Activated CD8-positive, alpha-beta T cell treated with anti-CD3 and anti-CD28 coated beads, Interleukin-2, amount 10 ng/mL, durations not matched to agents 7 days and 5 days (primary cell): ENCODE measurements at regions not wholly inside any gene's neighbourhood (a gene's known extent, or its start where the extent isn't known, plus 50 kb on each side); places are given as distances from the start of the nearest gene placed in this dataset.

Experiments used
- ATAC-seq: fragments of 150-1000 bp; cut with Tn5 transposase; one replicate; pipeline ENCODE4 v1.10.0; 2021; ENCODE audit warnings: moderate library complexity
- CTCF ChIA-PET: fragments of 350-600 bp; sonication (Branson Sonifier 250); formaldehyde crosslinking; loops from one replicate; lab custom pipeline; 2021; ENCODE audit warnings: antibody characterized with exemption; lab: Charles Lee
- POLR2A ChIA-PET: fragments of 350-600 bp; sonication (Branson Sonifier 250); formaldehyde crosslinking; loops from one replicate; lab custom pipeline; 2021; ENCODE audit warnings: antibody characterized with exemption; lab: Charles Lee
- DNase-seq: peaks from one replicate; pipeline ENCODE4 v3.0.0-alpha.2; 2020
- H3K27ac Mint-ChIP-seq: one replicate; pipeline ENCODE4 v1.8.0; 2021; ENCODE audit warnings: mild to moderate bottlenecking, mixed read lengths
- H3K27me3 Mint-ChIP-seq: one replicate; pipeline ENCODE4 v1.8.0; 2021; ENCODE audit warnings: low read depth, mixed read lengths
- H3K36me3 Mint-ChIP-seq: one replicate; pipeline ENCODE4 v1.8.0; 2021; ENCODE audit warnings: low read depth, mixed read lengths
- H3K4me1 Mint-ChIP-seq: one replicate; pipeline ENCODE4 v1.8.0; 2021; ENCODE audit warnings: low read depth, mixed read lengths
- H3K4me3 Mint-ChIP-seq: one replicate; pipeline ENCODE4 v1.8.0; 2021; ENCODE audit warnings: mild to moderate bottlenecking, mixed read lengths
- H3K9me3 Mint-ChIP-seq: one replicate; pipeline ENCODE4 v1.8.0; 2022; ENCODE audit warnings: mixed read lengths; ENCODE audit not compliant: insufficient read depth

DNA sequence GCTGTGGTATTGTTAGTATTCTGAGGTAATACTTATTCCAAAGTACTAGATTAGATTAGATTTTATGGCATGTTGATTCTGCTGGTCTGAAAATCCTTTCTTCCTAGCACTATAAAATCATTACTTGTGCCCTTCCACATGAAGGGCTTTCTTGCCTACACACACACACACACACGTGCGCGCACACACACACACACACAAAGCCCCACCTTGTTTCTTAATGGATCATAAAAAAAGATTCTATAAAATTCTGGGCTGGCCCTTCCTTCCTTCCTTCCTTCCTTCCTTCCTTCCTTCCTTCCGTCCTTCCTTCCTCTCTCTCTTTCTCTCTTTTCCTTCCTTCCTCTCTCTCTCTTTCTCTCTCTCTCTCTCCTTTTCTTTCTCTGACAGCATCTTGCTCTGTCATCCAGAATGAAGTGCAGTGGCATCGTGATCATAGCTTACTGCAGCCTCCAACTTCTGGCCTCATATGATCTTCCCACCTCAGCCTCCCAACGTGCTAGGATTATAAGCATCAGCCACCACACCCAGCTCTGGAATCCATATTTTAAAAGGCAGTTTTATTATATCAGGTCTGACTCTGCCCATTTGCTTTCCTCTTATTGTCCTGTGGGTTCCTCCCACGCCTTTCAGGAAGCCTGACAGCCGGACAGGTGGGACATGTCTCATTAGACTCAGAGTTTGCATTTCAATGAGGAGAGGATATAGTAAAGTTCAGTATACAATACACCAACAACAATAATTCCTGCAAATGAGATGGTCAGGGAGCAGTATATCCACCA is 321.1 kb downstream of the PIK3C3 start:
- ATAC-seq (no peak), DNase-seq (no peak)
- no peak overlapping the region for H3K27ac Mint-ChIP-seq
- no peak overlapping the region for H3K4me3 Mint-ChIP-seq
- H3K36me3 Mint-ChIP-seq, result no peaks in the 10 kb centered on the region
- H3K4me1 Mint-ChIP-seq, result no peaks in the 10 kb centered on the region
- POLR2A ChIA-PET, result interaction anchor here (0.7 kb wide), 1 partner anchor 1360 kb away, joined by 3 read pairs; no protein-coding TSS in a partner anchor
- no peaks in the 10 kb centered on the region for H3K9me3 Mint-ChIP-seq
- H3K27me3 Mint-ChIP-seq, result peaks cover 1% of the 10 kb centered on the region
- CTCF ChIA-PET, result interaction anchor here (5.8 kb wide), 1 partner anchor 162 kb away, joined by 24 read pairs; no protein-coding TSS in a partner anchor

DNA sequence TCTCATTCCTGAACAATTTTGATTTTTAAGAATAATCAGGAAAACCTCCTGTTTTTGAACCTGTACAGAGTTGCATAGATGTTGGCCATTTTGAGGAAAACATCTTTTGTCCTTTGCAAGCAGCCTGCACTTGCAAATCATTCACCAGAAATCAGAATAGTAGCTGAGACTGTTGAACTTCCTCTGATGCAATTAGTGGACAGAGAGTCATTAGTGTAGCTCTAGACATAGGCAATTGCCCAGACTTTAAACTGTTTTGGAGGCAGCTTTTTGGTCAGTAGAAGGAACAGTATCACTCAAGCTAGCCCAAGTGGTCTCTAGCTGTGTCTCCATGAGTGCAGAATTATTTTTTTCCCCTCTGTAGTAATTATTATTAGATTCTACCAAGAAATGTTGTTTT is 326.1 kb downstream of the PIK3C3 start:
- Mint-ChIP-seq H3K4me1 (no peaks in the 10 kb centered on the region), H3K27ac (no peak overlapping the region), H3K36me3 (no peaks in the 10 kb centered on the region), H3K4me3 (no peak overlapping the region), H3K27me3 (peaks cover 2% of the 10 kb centered on the region), H3K9me3 (no peaks in the 10 kb centered on the region)
- ATAC-seq, result no peak
- DNase-seq, result no peak
- CTCF ChIA-PET, result interaction anchor here (1.2 to 1.4 kb wide), 2 partner anchors 18 to 167 kb away, joined by 3 to 7 read pairs; no protein-coding TSS in a partner anchor
- POLR2A ChIA-PET, result no interaction called here

DNA sequence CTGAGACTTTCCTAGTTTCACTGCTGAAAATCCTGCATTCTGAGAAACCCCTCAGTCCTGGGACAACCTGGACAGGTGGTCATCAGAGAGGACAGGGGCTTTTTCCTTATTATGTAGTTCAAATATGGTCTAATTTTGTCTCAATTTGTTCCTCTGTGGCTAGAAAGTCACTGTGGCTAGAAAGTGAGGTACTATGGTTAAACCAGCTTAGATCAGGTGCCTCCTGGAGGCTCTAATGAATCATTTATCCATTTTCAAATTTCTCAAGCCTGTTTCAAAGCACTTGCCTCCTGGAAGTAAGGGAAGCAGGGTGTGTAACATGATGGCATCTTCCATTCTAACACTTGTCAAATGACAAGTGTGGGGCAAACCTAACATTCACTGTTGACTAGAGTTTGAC is 326.8 kb downstream of the PIK3C3 start:
- CTCF ChIA-PET, result interaction anchor here (1.2 to 1.4 kb wide), 2 partner anchors 17 to 167 kb away, joined by 3 to 7 read pairs; no protein-coding TSS in a partner anchor
- no peak for ATAC-seq
- DNase-seq, result no peak
- H3K36me3 Mint-ChIP-seq, result no peaks in the 10 kb centered on the region
- POLR2A ChIA-PET, result no interaction called here
- H3K27ac Mint-ChIP-seq, result no peak overlapping the region
- peaks cover 2% of the 10 kb centered on the region for H3K27me3 Mint-ChIP-seq
- H3K4me3 Mint-ChIP-seq, result no peak overlapping the region
- no peaks in the 10 kb centered on the region for H3K9me3 Mint-ChIP-seq
- no peaks in the 10 kb centered on the region for H3K4me1 Mint-ChIP-seq

DNA sequence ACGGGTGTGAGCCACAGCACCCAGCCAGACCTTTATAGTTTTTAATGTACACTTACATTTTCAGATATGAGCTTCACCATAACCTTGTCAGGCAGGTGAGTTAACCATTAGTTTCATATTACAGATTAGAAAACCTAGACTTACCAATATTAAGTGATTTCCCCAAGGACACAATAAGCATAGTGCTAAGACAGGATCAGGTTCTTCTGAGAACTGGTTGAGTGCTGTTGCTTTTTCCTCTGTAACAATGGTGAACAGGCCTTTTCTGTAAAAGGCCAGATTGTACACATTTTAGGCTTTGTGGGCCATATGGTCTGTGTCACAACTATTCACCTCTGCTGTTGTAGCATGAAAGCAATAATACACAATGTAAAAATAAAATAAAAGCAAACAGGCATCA is 332.0 kb downstream of the PIK3C3 start:
- ChIA-PET CTCF (no interaction called here), POLR2A (no interaction called here)
- H3K27ac Mint-ChIP-seq, result no peak overlapping the region
- no peaks in the 10 kb centered on the region for H3K9me3 Mint-ChIP-seq
- ATAC-seq, result no peak
- no peaks in the 10 kb centered on the region for H3K4me1 Mint-ChIP-seq
- no peaks in the 10 kb centered on the region for H3K27me3 Mint-ChIP-seq
- H3K4me3 Mint-ChIP-seq, result no peak overlapping the region
- no peaks in the 10 kb centered on the region for H3K36me3 Mint-ChIP-seq
- DNase-seq, result no peak

DNA sequence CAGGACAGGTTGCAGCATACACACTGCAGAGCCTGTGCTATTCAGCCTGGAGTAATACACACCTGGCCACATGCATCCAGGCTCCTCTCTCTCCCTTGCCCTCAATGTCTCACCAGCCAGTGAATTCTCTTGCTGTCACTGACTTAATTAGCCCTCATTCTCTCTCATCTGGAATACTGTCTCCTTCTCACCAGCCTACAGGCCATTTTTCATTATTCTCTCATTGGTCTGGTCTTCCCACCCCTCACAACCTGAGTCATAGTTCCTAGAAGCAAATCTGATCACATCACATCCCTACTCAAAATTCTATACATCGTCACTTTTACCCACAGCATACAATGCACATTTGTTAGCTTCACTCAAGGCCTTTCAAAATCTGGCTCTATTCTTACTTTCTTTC is 333.1 kb downstream of the PIK3C3 start:
- Mint-ChIP-seq H3K4me1 (no peaks in the 10 kb centered on the region), H3K27ac (no peak overlapping the region), H3K27me3 (no peaks in the 10 kb centered on the region), H3K9me3 (no peaks in the 10 kb centered on the region), H3K36me3 (no peaks in the 10 kb centered on the region), H3K4me3 (no peak overlapping the region)
- ChIA-PET POLR2A (no interaction called here), CTCF (no interaction called here)
- no peak for DNase-seq
- ATAC-seq, result no peak

DNA sequence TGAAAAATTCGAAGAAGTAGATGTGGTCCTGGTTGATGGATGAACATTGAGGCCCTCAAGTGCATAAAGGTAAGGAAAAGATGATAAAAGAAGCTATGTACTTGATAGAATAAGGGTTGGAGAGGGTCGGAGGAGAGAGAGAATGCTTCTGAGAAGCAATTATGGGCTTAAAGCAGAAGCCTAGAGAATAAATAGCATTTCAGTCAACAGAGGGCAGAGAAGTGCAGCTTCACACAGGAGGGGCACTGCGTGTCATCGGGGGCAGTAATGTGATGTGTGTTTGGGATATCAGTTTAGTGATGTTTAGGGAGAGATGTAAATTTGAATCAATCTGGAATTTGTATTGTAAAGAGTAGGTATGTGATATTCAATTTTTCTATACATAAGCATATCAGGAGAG is 334.5 kb downstream of the PIK3C3 start:
- no peak for DNase-seq
- no peak overlapping the region for H3K27ac Mint-ChIP-seq
- H3K4me3 Mint-ChIP-seq, result no peak overlapping the region
- no peak for ATAC-seq
- no peaks in the 10 kb centered on the region for H3K27me3 Mint-ChIP-seq
- POLR2A ChIA-PET, result no interaction called here
- H3K4me1 Mint-ChIP-seq, result no peaks in the 10 kb centered on the region
- CTCF ChIA-PET, result interaction anchor here (2.1 kb wide), 1 partner anchor 10 kb away, joined by 10 read pairs; no protein-coding TSS in a partner anchor
- no peaks in the 10 kb centered on the region for H3K36me3 Mint-ChIP-seq
- H3K9me3 Mint-ChIP-seq, result no peaks in the 10 kb centered on the region

DNA sequence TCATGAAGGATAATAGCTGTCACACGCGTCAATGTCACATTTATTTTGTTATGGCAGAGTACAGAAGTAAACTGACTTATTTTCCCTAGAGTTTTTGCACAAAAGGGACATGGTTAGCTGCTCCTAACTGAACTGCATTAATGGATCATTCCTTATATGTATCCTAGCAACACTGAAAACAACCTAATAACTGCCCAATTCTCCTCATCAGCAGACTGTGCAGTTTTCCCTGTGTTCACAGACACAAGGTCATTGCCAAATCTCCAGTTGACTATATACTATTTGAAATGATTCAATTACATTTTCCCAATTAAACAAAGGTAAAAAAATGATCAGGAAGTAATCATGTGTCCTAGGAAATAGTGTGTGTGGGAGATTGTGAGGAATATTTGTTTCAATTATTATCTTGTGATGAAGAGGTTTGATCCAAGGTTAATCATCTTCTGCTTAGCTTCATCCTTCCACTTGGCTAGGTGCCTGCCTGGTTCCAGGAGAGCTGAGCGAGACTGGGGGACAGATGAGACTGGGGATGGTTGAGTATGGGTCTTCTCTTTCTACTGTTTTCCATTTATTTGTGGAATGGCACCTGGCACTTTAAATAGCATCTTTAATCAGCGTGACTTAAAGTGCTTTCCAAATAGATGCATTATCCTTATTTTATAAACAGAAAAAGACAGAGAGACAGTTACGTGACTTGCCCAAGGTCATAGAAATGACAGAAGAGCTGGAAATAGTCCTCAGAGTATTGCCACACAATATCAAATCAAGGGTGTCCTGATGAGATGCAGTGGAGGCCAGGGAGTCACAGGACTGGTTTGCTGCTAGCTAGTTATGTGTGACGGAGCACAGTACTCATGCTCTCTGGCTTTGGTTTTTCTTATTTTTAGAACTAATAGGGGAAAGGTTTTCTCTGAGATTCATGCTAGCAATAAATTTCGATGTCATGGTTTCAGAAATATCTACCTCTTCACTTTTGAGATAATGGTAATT is 335.6 kb downstream of the PIK3C3 start:
- no peak overlapping the region for H3K27ac Mint-ChIP-seq
- H3K9me3 Mint-ChIP-seq, result no peaks in the 10 kb centered on the region
- ATAC-seq (no peak), DNase-seq (no peak)
- no peak overlapping the region for H3K4me3 Mint-ChIP-seq
- POLR2A ChIA-PET, result no interaction called here
- CTCF ChIA-PET, result interaction anchor here (2.1 kb wide), 1 partner anchor 8 kb away, joined by 10 read pairs; no protein-coding TSS in a partner anchor
- no peaks in the 10 kb centered on the region for H3K4me1 Mint-ChIP-seq
- no peaks in the 10 kb centered on the region for H3K27me3 Mint-ChIP-seq
- no peaks in the 10 kb centered on the region for H3K36me3 Mint-ChIP-seq

DNA sequence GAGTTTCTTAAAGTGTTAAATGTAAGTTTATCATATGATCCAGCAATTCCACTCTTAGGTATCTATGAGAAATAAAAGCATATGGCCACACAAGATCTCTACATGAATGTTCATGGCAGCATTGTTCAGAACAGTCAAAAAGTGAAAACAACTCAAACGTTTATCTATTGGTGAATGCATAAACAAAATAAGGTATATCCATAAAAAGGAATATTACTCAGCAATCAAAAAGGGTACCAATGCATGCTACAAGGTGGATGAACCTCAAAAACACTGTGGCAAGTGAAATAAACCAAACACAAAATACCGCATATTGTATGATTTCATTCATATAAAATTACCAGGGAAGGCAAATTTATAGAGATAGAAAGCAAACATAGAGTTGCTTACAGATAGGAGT is 337.6 kb downstream of the PIK3C3 start:
- H3K27me3 Mint-ChIP-seq, result no peaks in the 10 kb centered on the region
- no peak overlapping the region for H3K4me3 Mint-ChIP-seq
- DNase-seq (no peak), ATAC-seq (no peak)
- ChIA-PET POLR2A (no interaction called here), CTCF (no interaction called here)
- no peak overlapping the region for H3K27ac Mint-ChIP-seq
- H3K4me1 Mint-ChIP-seq, result no peaks in the 10 kb centered on the region
- no peaks in the 10 kb centered on the region for H3K36me3 Mint-ChIP-seq
- no peaks in the 10 kb centered on the region for H3K9me3 Mint-ChIP-seq

DNA sequence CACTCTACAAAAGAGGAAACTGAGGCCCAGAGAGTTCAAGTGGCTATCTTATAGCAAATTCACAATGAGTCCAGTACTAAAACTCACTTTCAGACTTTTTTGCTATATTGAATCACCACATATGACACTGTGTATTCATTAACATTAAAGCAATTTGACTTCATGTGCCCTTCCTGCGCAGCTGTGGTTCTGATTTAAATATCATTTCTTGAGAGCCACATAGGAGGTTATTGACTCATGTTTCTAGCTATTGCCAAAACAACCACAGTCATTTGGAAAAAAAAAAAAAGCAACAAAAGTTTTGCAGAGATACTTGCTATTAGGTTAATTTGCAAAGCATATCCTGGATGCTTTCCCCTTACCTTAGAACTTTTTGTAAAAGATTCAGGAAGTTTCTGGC is 341.2 kb downstream of the PIK3C3 start:
- Mint-ChIP-seq H3K4me1 (no peaks in the 10 kb centered on the region), H3K36me3 (no peaks in the 10 kb centered on the region), H3K27me3 (no peaks in the 10 kb centered on the region), H3K27ac (no peak overlapping the region), H3K4me3 (no peak overlapping the region), H3K9me3 (no peaks in the 10 kb centered on the region)
- ChIA-PET CTCF (interaction anchor here (1.3 to 4.2 kb wide), 3 partner anchors 182 to 975 kb away, joined by 3 to 14 read pairs (median 3); no protein-coding TSS in a partner anchor), POLR2A (no interaction called here)
- DNase-seq (no peak), ATAC-seq (no peak)

DNA sequence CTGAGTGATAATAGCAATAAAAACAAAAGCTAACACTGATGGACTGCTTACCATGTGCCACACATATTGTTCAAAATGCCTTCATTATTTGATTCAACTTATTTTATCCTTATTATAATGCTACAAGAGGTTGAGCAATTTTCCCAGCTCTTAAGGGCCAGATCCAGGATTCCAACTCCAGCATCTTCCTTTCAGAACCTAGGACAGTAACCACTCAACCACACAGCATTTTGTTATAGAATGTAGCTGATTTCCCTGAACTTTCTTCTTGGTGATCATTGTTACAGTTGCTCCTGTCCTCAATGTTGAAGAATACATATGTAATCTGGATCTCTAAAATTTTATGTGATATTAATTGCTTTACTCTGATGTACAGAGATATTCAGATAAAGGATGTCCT is 341.7 kb downstream of the PIK3C3 start:
- no peaks in the 10 kb centered on the region for H3K27me3 Mint-ChIP-seq
- DNase-seq (no peak), ATAC-seq (no peak)
- H3K36me3 Mint-ChIP-seq, result no peaks in the 10 kb centered on the region
- ChIA-PET POLR2A (no interaction called here), CTCF (interaction anchor here (1.3 to 4.2 kb wide), 4 partner anchors 12 to 974 kb away, joined by 3 to 14 read pairs (median 8); no protein-coding TSS in a partner anchor)
- H3K27ac Mint-ChIP-seq, result no peak overlapping the region
- H3K4me3 Mint-ChIP-seq, result no peak overlapping the region
- H3K4me1 Mint-ChIP-seq, result no peaks in the 10 kb centered on the region
- H3K9me3 Mint-ChIP-seq, result no peaks in the 10 kb centered on the region

DNA sequence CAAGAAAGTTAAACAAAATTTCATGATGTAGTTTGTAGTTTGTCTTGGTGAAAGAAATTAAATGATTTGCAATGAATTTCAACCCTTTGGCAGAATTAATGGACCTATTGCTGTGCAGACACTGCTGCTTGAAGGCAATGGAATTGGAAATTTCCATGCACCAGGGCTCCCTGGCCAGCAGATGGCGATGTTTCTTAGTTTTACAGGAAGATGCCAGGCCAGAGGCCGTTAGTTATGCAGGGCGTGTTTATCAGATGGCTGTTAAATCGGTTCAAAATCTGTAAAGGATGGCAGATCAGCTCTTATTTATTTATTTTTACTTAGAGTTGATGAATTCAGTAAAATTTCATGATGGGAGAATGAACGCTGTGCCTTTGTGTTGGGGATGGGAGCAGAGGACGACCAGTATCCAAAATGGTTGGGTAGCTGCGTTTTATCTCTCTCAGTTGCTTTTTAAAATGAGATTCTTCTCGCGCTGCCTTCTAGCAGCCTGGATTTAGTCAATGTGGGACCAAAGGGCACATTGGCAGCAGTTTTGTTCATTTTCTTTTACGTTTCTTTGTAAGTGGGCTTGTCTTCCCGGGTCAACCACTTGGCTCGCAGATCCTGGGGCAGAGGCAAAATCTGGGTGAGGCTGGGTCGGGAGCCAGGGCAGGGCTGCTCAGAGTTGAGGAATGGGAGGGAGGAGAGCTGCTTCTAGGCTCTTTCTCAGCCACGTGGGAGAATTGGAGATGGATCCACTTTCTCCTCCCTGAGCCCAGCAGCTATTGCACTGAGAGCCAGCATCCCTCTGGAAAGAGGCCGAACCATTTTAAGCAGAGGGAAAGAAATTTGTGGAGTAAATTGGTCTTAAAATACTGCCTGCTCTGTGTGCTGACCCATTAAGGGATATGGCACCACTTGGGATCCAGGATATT is 344.0 kb downstream of the PIK3C3 start:
- Mint-ChIP-seq H3K27me3 (no peaks in the 10 kb centered on the region), H3K9me3 (no peaks in the 10 kb centered on the region), H3K36me3 (no peaks in the 10 kb centered on the region), H3K4me3 (no peak overlapping the region), H3K4me1 (no peaks in the 10 kb centered on the region), H3K27ac (no peak overlapping the region)
- ATAC-seq, result peak; percentile 55
- POLR2A ChIA-PET, result no interaction called here
- CTCF ChIA-PET, result interaction anchor here (0.7 to 2.9 kb wide), 10 partner anchors 9 to 972 kb away, joined by 3 to 14 read pairs (median 6); no protein-coding TSS in a partner anchor
- peak; percentile 70 for DNase-seq
